ENCODE measurements at regions not wholly inside any gene's neighbourhood (a gene's known extent, or its start where the extent isn't known, plus 50 kb on each side); places are given as distances from the start of the nearest gene placed in this dataset.
A peak's percentile ranks its signal among the peaks of the same experiment; 100 is the strongest.

- ATAC-seq (no peak), DNase-seq (no peak)
- WGBS (ENCODE audit: insufficient coverage, low coverage, low lambda C conversion rate, missing lambda C conversion rate) = 65% methylated on average over 4 of the region's 4 CpGs
- Histone ChIP-seq H3K27ac (no peak overlapping the region), H3K4me1 (peaks cover 0 to 17% (median 3%) of the 10 kb centered on the region in 4 donors), H3K27me3 (no peaks in the 10 kb centered on the region), H3K9me3 (no peaks in the 10 kb centered on the region), H3K36me3 (no peaks in the 10 kb centered on the region), H3K4me3 (no peak overlapping the region)
- intact Hi-C loops (cut with DNase I) = loop anchor here (10.0 kb wide), 2 partner anchors 238 to 268 kb away; no protein-coding TSS in a partner anchor
- no peak for TF ChIP-seq CTCF (IDR thresholded peaks at IDR 0.05)
- no peak for TF ChIP-seq POLR2A (IDR thresholded peaks at IDR 0.05)
Measured at GRCh38 chr2:64863097-64863820, 125.9 kb upstream of the SLC1A4 start.

- WGBS (ENCODE audit: insufficient coverage, low coverage, low lambda C conversion rate, missing lambda C conversion rate) = 0% methylated on average over 15 of the region's 67 CpGs
- no peaks in the 10 kb centered on the region for H3K27me3 ChIP-seq
- H3K27ac ChIP-seq = peak overlapping the region; percentile 64 to 88 (median 79)
- no peak for TF ChIP-seq POLR2A (IDR thresholded peaks at IDR 0.05)
- TF ChIP-seq CTCF (IDR thresholded peaks at IDR 0.05) = peak; percentile 53 to 99 (median 82)
- H3K9me3 ChIP-seq = no peaks in the 10 kb centered on the region
- ATAC-seq (peak; percentile 83 to 91 (median 86)), DNase-seq (peak; percentile 71 to 78 (median 71))
- no peaks in the 10 kb centered on the region for H3K36me3 ChIP-seq
- intact Hi-C loops (cut with DNase I) = loop anchor here (10.0 kb wide), 2 partner anchors 240 to 270 kb away; no protein-coding TSS in a partner anchor
- no peaks in the 10 kb centered on the region for H3K4me1 ChIP-seq
- H3K4me3 ChIP-seq = peak overlapping the region; percentile 70 to 80 (median 77)
Measured at GRCh38 chr2:64865073-64865830, 123.9 kb upstream of the SLC1A4 start.

GRCh38 chr2:64865831-64866345 is 123.3 kb upstream of the SLC1A4 start:
- peak overlapping the region in 1 of 3 donors; percentile 80 for H3K4me3 ChIP-seq
- H3K27me3 ChIP-seq = no peaks in the 10 kb centered on the region
- WGBS (ENCODE audit: insufficient coverage, low coverage, low lambda C conversion rate, missing lambda C conversion rate) = 30% methylated on average over 8 of the region's 10 CpGs
- H3K4me1 ChIP-seq = no peaks in the 10 kb centered on the region
- ATAC-seq = no peak
- H3K27ac ChIP-seq = no peak overlapping the region
- H3K36me3 ChIP-seq = no peaks in the 10 kb centered on the region
- TF ChIP-seq CTCF (IDR thresholded peaks at IDR 0.05) = peak in 2 of 4 donors; percentile 4 to 20
- TF ChIP-seq POLR2A (IDR thresholded peaks at IDR 0.05) = no peak
- no peaks in the 10 kb centered on the region for H3K9me3 ChIP-seq
- intact Hi-C loops (cut with DNase I) = loop anchor here (10.0 kb wide), 2 partner anchors 241 to 271 kb away; no protein-coding TSS in a partner anchor
- no peak for DNase-seq

GRCh38 chr2:64866797-64867196 is 122.4 kb upstream of the SLC1A4 start:
- WGBS (ENCODE audit: insufficient coverage, low coverage, low lambda C conversion rate, missing lambda C conversion rate) = 31% methylated on average over 5 of the region's 8 CpGs
- no peak overlapping the region for H3K4me3 ChIP-seq
- H3K4me1 ChIP-seq = no peaks in the 10 kb centered on the region
- intact Hi-C loops (cut with DNase I) = loop anchor here (10.0 kb wide), 2 partner anchors 242 to 272 kb away; no protein-coding TSS in a partner anchor
- TF ChIP-seq POLR2A (IDR thresholded peaks at IDR 0.05) (no peak), CTCF (IDR thresholded peaks at IDR 0.05) (no peak)
- H3K27me3 ChIP-seq = no peaks in the 10 kb centered on the region
- H3K36me3 ChIP-seq = no peaks in the 10 kb centered on the region
- H3K27ac ChIP-seq = no peak overlapping the region
- DNase-seq = peak in 2 of 3 donors; percentile 52 to 65
- H3K9me3 ChIP-seq = no peaks in the 10 kb centered on the region
- peak; percentile 18 to 47 (median 30) for ATAC-seq

Data from right lobe of liver (tissue), 6 donors.